Hindlimb muscle (tissue), 1 donor: ENCODE measurements at regions not wholly inside any gene's neighbourhood (a gene's known extent, or its start where the extent isn't known, plus 50 kb on each side); places are given as distances from the start of the nearest gene placed in this dataset.
"Not testable (repeated sequence)": the region's sequence is repeated elsewhere in the genome, so short reads cannot be mapped to it uniquely, and the experiment has no call there.

Source experiments
- DNase-seq: peaks from one replicate; pipeline ENCODE4 v3.0.0-alpha.2; 2013

- DNase-seq: no peak
Observed at GRCh38 chr15:95715906-95716656, 614.4 kb upstream of the NR2F2 start.

DNA sequence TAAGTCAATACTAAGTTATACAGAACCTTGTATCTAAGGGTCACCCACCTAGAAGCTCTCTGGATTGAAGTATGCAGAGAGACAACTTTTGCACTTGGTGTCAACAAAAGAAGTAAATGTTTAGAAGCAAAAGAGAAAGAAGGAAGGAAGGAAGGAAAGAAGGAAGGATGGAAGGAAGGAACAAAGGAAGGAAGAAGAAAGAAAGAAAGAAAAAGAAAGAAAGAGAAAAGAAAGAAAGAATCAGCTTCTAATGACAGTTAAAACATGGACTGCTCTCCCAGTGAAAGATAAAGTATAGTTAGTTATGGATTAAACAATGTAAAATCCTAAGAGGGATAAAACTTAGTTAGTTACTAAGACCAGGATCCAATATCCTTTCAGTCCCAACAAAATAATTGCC, 613.8 kb upstream of the NR2F2 start:
- DNase-seq: no peak

GRCh38 chr15:95718441-95718840, 612.1 kb upstream of the NR2F2 start:
- DNase-seq: peak; percentile 24

- DNase-seq: no peak
Observed at GRCh38 chr15:95724908-95725633, 605.4 kb upstream of the NR2F2 start.

- DNase-seq: no peak
Observed at GRCh38 chr15:95726891-95727290, 603.6 kb upstream of the NR2F2 start.

DNA sequence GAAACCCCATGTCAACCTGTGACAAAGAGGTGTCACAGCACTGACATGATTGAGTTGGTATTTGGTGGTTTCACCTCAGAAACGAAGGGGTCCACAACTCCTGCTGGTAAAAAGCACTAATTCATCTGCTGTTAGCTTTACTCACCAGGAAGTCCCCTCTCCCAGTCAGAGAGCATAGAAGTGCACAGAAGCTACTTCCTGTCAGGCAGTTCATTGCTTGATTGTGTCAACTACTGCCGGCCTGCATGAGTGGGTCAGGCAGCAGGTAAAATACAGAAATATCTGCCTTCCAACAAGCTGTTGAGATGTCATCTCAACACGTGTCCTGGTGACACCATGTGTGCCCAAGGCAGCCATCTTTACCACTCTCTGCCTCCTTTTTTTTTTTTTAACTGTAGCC, 596.6 kb upstream of the NR2F2 start:
- DNase-seq: no peak

DNA sequence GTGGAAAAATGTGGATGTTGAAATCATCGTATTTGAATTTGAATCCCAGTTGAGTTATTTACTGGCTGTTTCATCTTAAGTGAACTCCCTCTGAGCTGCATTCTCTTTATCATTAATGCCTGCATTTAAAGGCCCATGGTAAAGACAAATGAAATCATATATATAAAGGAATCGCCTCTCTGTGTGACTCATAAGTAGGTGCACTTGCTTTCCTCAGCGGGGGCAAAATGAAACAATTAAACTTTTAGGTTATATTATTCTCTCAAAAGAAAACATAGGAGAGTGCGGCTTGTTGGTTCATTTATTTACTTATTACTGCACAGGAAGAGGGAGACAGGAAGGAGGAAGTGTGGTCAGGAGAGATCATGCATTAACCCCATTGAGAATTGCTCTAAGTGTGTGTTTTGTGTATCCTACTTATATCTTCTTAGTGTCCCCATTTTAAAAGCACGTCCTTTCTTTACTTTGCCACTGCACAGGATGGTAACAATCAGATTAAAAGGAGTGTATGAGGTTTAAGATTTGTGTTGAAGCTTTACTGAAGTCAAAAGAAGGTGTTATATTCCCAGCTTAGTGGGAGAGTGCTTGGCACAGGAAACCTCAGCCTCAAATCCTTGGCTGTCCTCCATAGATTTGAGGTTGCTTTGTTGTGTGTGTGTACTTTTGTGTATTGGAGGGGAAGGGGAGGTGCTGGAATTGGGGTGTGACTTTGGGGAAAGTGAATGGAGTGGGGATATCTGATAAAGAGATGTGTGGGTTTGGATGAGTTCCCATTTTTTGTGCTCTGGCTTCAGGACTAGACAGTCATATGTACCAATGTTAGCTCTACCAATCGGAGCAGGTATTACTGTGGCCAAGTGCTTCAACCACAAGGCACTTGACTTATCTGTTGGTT, 595.8 kb upstream of the NR2F2 start:
- DNase-seq: no peak

DNA sequence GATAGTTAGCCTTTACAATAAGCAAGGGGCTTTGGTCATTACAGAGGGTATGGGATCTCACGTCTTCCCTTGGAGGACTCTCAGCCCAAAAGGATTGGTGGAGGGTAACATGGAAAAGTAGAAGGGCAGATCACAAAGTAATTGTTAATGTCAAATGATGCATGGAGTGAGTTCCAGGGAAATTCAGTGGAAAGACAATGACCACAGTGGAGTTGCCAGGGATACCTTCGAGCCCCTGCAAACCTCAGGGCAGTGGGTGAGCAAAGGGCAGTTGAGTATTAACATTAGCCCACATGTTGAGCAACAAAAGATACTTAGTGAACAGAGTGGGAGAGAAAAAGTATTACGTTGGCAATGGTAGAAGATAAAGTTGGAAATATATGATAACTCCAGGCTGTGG, 593.4 kb upstream of the NR2F2 start:
- DNase-seq: no peak

- no peak for DNase-seq
Observed at GRCh38 chr15:95739131-95739530, 591.4 kb upstream of the NR2F2 start.

GRCh38 chr15:95741830-95742229, 588.7 kb upstream of the NR2F2 start:
- DNase-seq: no peak

GRCh38 chr15:95742256-95742655, 588.2 kb upstream of the NR2F2 start:
- DNase-seq: no peak

- no peak for DNase-seq
Observed at GRCh38 chr15:95742836-95743235, 587.7 kb upstream of the NR2F2 start.

GRCh38 chr15:95757171-95757570, 573.3 kb upstream of the NR2F2 start:
- DNase-seq: no peak

GRCh38 chr15:95758451-95758850, 572.0 kb upstream of the NR2F2 start:
- DNase-seq: peak; percentile 11

DNA sequence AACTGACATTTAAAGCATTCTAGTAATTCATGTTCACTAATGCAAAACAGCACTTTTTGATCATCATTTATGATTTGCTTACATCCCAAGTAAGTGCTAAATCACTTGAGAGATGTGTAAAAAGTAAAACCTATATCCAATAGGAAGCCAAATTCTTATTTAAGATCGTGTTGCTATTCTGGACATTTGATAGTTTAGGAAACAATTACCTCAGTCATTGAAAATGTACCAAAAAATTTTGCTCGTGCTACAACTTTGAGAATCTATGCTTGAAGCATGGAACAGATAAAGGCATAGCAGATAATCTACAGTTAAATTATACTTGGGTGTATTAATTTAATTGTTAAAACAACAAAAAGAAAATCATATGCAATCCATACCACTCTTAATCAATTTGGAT, 571.6 kb upstream of the NR2F2 start:
- DNase-seq: peak; percentile 19

DNA sequence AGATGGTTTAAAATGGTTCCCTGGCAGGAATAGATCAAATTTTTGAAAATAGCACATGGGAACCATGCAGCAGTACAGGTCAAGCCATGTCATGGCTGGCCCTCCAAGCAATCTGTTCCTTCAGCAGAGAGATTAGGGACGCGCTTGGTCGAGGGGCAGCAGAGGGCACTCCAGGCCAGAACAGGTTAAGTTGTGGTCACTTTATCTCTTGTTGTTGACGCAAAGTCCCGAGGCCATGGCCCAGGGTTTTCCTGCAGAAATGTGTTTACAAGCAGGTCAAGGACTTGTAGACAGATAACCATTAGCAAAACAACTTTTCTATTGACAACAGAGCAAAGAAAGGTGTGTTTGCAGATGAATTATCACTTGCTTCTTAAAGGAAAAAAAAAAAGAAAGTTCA, 570.0 kb upstream of the NR2F2 start:
- DNase-seq: no peak

- DNase-seq: no peak
Observed at GRCh38 chr15:95761501-95762165, 568.9 kb upstream of the NR2F2 start.

DNA sequence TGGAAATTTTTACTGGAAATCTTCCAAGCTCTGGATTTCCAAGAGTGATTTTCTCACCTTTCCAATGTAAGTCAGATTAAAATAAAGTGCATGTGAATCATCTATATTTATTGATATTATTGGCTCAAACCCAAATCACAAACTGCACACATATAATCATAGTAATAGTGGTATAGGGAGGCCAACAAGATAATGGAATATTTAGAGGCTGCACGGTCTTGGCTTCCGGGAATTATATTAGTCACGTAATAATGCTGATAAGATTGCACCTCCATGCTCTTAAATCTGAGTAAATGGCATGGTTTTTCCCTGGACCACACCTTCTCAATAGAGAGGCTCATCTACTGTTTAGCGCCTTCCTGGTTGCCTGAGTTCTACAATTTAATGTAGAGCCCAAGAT, 567.1 kb upstream of the NR2F2 start:
- no peak for DNase-seq

- no peak for DNase-seq
Observed at GRCh38 chr15:95765161-95765560, 565.3 kb upstream of the NR2F2 start.

DNA sequence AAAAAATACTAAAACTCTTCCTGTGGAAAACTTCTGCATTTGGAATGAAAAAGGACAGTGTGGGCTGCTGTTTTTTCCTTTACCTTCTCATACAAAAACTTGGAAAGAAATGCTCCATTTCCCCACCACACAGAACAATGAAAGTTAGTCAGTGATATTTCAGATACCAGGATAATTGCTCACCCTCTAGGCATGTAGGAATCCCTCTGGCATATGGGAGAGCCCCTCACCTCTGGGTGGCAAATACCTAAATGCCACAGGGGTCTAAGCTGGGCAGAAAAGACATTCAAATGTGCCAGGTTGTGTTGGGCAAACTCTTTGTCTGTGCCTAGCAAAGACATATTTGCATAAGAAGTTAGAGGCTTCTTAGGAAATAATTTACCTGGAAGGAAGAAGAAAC, 560.3 kb upstream of the NR2F2 start:
- no peak for DNase-seq

DNA sequence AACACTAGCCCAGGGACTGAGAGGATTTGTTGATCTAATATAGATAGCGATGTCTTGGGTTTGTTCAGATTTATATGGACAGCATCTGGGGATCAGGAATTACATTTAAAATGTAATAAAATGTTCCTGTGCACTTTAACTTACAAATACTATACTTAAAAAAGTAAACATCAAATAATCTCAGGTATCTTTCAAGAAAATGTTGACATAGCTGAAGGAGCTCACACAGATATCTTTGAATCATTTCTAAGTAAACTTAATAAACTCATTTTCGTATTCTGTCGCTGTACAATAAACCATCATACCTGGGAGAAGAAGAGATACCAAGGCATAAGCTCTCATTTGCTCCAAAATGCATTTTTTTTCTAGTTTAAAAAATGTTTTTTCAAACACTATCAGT, 557.5 kb upstream of the NR2F2 start:
- DNase-seq: no peak

- no peak for DNase-seq
Observed at GRCh38 chr15:95784508-95784907, 546.0 kb upstream of the NR2F2 start.

DNA sequence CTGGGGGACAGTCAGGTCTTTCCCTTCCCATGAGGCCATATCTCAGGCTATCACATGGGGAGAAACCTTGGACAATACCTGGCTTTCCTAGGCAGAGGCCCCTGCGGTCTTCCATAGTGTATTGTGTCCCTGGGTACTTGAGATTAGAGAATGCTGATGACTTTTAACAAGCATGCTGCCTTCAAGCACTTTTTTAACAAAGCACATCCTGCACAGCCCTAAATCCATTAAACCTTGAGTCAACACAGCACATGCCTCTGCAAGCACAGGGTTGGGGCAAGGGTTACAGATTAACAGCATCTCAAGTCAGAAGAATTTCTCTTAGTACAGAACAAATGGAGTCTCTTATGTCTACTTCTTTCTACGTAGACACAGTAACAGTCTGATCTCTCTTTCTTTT, 545.2 kb upstream of the NR2F2 start:
- not testable (repeated sequence) for DNase-seq
